Glomerular endothelial cell (primary cell): ENCODE measurements at regions not wholly inside any gene's neighbourhood (a gene's known extent, or its start where the extent isn't known, plus 50 kb on each side); places are given as distances from the start of the nearest gene placed in this dataset.
"Not testable (repeated sequence)": the region's sequence is repeated elsewhere in the genome, so short reads cannot be mapped to it uniquely, and the experiment has no call there.

Experiments used
- DNase-seq: peaks from one replicate; pipeline ENCODE4 v3.0.0-alpha.2; 2011; ENCODE audit warnings: low read depth, low spot score; ENCODE audit errors: extremely low read depth

DNA sequence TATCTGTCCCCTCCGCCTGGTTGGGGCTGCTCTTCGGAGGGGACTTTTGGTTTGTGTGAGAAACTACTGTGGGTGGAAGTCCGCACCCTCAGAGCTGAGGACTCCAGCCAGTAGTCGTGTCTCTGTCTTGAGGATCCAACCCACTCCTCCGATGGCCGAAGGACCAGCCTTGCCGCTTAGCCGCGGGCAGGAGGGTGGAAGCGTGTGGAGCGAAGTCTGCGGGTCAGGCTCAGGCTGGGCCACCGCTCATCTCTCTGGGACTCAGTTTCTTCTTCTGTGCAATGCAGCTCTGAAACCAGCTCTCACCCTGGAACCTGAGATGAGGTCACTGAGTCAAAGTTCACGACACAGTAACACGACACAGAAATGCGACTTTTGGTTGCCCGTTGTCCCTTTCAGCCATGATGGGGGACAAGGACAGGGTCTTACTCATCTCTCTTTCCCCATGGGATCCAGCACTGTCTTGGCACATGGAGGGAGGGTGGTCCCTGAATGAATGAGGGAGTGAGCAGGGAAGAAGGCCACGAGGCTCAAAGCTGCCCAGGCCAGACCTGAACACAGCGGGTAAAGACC lies 133.3 kb upstream of the PODXL start:
- no peak for DNase-seq

GRCh38 chr7:131688738-131689661 lies 132.6 kb upstream of the PODXL start:
- DNase-seq, result peak; percentile 22

- no peak for DNase-seq
Measured at GRCh38 chr7:131687296-131687695, 130.9 kb upstream of the PODXL start.

DNA sequence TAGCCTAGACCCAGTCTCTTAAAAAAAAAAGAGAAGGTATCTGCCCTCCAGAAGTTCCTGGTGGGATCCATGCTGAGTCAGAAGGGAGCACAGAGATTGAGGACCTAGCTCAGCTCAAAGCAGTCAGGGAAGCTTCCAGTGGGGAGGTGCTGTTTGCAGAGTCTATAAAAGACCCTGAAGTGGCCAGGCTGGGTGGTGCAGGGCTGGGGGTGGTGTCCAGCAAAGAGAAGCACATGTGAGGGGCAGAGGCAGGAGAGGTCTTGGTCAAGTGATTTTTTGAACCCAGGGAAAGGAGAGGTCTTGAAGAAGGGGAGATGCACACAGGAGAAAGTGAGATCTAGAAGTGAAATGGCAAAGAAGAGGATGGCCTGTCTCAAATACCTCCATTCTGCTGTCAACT lies 130.4 kb upstream of the PODXL start:
- DNase-seq, result no peak

- DNase-seq, result no peak
Measured at GRCh38 chr7:131683536-131684125, 127.2 kb upstream of the PODXL start.

GRCh38 chr7:131681961-131682360 lies 125.5 kb upstream of the PODXL start:
- no peak for DNase-seq

DNA sequence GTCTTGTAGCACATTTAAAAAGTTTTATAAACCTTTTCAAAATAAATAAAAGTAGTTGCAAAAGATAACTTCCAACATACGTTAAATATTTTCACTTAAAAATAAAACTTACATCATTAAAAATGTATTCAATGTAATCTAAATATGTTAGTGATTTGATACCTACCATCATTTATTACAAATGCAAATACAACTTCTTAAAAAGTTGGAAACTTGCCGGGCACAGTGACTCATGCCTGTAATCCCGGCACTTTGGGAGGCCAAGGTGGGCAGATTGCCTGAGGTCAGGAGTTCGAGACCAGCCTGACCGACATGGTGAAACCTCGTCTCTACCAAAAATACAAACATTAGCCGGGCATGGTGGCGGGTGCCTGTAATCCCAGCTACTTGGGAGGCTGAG lies 122.6 kb upstream of the PODXL start:
- DNase-seq, result not testable (repeated sequence)

DNA sequence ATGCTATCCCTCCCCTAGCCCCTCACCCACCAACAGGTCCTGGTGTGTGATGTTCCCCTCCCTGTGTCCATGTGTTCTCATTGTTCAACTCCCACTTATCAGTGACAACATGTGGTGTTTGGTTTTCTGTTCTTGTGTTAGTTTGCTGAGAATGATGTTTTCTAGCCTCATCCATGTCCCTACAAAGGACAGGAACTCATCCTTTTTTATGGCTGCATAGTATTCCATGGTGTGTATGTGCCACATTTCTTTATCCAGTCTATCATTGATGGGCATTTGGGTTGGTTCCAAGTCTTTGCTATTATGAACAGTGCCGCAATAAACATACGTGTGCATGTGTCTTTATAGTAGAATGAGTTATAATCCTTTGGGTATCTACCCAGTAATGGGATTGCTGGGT lies 120.4 kb upstream of the PODXL start:
- DNase-seq, result not testable (repeated sequence)

DNA sequence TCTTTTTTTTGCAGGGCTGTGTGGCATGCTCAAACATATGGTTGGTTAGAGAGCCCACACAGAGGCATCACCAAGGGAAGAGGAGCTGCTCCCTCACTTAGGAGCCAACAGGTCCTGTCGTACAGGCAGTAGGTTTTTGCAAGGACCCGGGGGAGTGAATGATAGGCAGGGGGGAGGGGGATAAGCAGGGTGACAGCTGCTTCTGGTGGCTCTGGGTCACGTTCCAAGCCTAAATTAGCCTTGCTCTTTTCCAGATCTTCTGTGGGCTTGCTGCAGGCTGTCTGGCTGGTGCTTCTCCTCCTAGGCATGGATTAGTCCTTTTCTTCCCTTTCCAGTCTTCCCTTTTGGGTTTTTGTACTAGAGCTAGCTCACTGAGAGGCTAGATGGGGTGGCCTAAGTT lies 117.7 kb upstream of the PODXL start:
- DNase-seq, result no peak

GRCh38 chr7:131673576-131673975 lies 117.1 kb upstream of the PODXL start:
- DNase-seq, result no peak

GRCh38 chr7:131670406-131670805 lies 114.0 kb upstream of the PODXL start:
- DNase-seq, result no peak

- DNase-seq, result no peak
Measured at GRCh38 chr7:131667699-131668098, 111.3 kb upstream of the PODXL start.

GRCh38 chr7:131665021-131665420 lies 108.6 kb upstream of the PODXL start:
- DNase-seq, result no peak

GRCh38 chr7:131664570-131664969 lies 108.1 kb upstream of the PODXL start:
- DNase-seq, result no peak

DNA sequence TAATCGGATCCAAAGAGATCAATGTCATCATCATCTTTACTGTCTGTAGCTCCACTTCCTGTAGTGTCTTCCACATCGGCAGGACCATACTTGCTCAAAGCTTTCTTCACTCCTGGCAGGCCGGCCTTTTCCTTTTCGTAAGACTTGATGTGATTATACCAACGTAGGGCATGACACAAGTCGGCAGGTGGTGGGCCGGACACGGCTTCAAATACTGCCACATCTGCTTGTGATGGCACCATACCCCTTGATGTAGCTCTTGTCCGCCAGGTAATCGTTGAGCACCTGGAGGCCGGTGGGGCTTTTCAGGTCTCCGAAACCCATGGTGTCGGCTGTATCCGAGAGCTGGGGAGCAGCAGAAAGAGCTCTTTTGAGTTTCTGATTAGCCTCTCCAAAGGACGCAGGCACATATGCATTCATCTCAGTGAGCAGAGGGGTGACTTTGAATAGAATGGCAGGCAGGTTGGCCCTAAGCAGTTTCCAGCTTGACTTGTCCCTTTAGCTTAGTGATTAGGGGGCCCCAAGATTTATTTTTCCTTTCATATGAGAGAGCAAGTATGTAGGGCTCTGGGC lies 106.0 kb upstream of the PODXL start:
- DNase-seq, result not testable (repeated sequence)

GRCh38 chr7:131657881-131658280 lies 101.5 kb upstream of the PODXL start:
- no peak for DNase-seq

DNA sequence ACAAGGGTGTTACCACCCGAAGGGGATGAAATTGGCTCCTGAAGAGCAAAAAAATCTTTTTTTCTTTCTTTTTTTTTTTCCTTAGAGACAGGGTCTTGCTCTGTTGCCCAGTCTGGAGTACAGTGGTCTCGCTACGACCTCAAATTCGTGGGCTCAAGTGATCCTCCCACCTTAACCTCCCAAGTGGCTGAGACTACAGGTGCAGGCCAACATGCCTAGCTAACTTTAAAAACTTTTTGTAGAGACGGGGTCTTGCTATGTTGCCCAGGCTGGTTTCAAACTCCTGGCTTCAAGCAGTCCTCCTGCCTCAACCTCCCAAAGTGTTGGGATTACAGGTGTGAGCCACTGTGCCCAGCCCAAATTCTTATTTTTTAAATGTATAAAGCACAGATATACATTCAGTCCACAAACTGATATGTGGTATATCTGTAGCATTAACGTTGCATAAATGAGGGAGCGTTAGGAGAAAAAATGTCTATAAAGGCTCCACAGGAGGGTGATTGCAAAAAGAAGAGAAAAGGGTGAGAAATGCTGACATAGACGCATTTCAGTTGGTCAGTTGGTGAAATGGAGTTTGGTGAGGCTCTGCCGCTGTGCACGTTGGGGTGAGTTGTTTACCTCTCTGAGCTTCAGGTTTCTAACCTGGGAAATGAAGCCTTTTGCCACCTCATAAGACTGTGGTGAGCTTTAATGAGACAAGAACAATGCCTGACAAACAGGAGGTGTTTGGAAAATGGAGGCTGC lies 100.7 kb upstream of the PODXL start:
- no peak for DNase-seq

- no peak for DNase-seq
Measured at GRCh38 chr7:131655866-131656265, 99.4 kb upstream of the PODXL start.

GRCh38 chr7:131655447-131655846 lies 99.0 kb upstream of the PODXL start:
- no peak for DNase-seq

GRCh38 chr7:131654668-131655326 lies 98.4 kb upstream of the PODXL start:
- DNase-seq, result no peak

GRCh38 chr7:131654249-131654558 lies 97.8 kb upstream of the PODXL start:
- no peak for DNase-seq
